RPMI8226 (cell line): ENCODE measurements at regions not wholly inside any gene's neighbourhood (a gene's known extent, or its start where the extent isn't known, plus 50 kb on each side); places are given as distances from the start of the nearest gene placed in this dataset.
A peak's percentile ranks its signal among the peaks of the same experiment; 100 is the strongest.

ENCODE experiments used
- DNase-seq: peaks from one replicate; pipeline ENCODE4 v3.0.0-alpha.2; 2015

DNA sequence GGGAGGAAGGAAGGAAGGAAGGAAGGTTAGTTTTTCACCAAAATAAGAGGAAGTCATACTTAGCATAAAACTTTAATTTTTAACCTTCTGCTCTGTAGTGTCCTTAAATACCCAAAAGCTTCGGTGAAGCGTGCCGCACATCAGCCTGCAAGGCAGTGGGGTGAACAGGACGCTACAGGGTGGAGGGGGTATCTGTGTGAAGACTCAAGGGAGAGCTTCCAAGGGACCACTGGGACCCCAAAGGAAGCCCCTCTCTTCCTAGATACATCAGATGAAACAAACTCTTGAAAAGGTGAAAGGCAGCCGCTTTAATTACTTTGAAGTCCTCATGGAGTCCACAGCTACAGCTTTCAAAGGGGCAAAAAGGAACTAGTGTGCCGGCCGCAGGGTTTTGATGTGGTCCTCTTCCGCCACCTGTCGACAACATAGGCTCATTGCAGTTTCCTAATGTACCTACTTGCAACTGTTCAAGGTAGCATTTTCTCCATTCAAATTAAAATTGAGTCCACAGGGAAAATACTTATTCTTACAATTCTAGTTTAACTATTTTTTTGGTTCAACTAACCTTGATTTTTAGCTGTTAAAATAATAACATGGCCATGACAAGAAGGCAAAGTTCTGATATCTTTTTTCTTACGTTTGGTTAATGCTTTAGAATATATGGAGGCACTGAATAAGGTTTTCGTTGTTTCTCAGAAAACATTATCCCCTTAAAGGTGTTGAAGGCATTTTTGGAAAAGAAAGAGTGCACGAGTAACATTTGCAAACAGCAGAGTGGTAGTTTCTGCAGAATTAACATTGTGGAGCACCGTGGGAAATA, 135.0 kb upstream of the RIPOR2 start:
- peak; percentile 85 for DNase-seq

DNA sequence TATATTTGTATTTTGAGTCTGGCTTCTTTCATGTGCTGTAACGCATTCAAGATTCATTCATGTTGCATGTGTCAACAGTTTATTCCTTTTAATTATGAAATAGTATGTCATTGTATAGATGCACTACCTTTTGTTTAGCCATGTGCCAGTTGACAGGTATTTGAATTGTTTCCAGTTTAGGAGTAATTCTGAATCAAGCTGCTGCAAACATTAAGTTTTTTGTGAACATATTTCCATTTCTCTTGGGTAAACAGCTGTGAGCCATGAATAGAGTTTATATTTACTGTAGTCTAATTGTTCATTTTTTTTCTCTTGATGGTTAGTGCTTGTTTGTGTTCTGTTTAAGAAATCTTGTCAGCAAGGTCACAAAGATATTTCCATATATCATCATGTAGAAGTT, 142.4 kb upstream of the RIPOR2 start:
- no peak for DNase-seq

DNA sequence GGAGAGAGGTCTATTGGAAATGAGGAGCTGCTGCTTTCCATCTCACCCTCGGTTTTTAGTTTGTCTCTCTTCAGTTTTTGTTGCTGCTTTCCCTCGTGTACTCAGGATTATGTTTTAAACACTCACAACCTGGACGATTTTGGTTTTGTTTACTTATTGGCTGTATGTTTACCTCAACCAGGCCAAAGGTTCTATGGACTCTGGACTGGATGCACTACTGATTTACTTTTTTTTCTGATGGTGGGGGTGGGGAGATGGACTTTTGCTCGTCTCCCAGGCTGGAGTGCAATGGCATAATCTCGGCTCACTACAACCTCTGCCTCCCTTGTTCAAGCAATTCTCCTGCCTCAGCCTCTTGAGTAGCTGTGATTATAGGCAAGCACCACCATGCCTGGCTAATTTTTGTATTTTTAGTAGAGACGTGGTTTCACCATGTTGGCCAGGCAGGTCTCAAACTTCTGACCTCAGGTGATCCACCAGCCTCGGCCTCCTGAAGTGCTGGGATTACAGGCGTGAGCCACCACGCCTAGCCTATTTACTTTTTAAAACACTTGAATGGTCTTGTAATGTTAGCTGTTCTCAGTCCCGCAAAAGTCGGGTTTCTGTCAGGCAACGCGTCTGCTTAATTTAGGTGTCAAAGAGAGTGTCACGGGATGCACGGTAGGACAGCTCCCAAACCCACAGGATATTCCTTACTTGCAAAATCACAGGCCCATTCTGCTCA, 148.2 kb upstream of the RIPOR2 start:
- no peak for DNase-seq

DNA sequence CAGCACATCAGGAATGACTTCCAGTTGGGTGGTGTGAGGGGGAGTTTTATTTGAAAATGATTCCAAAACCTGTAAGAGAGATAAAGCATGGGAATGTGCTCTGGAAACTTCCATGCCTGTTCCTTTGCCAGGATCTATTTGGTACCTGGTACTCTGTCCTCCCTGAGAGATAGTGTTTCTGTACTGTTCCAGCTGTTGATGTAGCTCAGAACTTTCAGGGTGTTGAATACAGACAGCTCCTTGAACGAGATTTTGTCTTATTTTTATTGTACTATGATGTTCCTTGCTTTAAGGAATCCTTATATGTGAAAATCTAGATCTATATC, 148.7 kb upstream of the RIPOR2 start:
- no peak for DNase-seq

DNA sequence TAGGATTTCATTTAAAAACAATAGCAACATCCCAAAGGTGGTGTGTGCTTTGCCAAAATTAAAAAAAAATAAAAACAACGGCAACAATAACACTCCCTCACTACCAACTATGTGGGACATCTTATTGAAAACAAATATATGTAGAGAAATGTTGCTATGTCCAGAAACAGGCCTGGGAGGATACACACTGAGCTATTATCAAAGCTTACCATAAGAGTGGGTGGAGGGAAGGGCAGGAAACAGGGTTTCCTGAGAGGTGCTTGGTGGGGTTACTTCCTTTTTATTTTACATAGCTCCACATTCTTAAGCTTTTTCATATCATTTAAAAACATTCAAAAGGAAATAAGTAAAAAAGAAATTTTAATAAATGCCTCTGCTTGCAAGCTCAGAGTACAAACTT, 150.0 kb upstream of the RIPOR2 start:
- no peak for DNase-seq

DNA sequence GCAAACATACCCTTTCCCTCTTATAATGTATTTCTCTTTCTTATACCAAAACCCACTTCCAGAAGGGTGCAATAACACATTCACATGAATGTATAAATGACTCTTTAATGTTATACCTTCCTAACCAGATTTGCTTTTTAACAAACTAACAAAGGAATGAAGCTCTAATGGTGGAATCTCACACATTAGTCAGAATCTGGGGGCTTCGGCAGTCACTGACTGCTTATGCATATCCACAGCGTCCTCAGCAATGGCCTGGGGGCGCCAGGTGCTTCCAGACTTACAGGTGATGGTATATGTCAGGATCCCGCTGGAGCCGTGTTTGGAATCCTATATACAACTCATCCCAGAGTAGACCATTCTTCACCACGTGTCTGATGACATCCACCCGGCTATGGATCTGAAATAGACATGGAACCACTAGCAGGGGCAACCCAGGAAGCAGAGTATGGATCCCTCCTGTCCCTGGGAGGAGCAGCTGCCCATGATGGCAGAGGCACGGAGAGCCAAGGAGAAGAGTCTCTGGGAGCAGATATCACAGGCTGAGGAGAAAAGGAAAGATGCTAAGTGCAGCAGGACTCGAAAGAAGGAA, 150.8 kb upstream of the RIPOR2 start:
- no peak for DNase-seq

DNA sequence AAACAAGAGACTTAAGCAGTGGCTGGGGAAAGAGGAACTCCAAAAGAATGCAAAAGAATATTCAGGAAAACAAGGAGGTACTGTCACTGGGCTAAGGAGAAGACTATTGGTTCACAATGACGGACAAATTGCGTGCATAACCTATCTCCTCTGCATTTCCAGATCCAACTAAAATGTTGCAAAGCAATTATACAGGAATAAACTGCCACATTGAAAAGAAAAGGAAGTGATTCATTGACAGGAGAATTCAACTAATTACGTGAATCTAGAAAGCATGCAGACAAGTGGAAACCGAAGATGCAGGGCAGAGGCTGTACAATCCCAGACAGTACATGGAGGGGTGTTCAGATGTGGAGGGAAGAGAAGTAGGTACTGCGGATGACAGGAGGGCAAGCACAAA, 152.8 kb upstream of the RIPOR2 start:
- no peak for DNase-seq

DNA sequence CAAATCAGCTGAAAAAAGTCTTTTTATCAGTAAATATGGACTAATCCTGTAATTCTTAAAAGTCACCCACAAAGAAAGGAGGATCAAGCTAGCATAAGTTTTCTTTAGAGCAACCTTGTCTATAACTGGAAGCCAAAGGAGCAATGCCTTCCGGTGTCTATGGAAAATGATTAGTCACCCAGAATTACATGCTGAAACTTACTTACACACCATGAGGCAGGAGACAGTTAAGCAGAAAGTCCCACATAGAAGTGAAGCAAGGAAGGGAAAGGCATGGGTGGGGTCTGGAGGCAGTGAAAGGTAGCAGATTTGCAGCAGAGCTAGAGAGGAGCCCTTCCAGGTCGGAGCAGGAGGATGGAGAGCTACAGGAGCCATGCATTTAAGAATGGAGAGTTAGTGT, 153.7 kb upstream of the RIPOR2 start:
- DNase-seq: no peak

DNA sequence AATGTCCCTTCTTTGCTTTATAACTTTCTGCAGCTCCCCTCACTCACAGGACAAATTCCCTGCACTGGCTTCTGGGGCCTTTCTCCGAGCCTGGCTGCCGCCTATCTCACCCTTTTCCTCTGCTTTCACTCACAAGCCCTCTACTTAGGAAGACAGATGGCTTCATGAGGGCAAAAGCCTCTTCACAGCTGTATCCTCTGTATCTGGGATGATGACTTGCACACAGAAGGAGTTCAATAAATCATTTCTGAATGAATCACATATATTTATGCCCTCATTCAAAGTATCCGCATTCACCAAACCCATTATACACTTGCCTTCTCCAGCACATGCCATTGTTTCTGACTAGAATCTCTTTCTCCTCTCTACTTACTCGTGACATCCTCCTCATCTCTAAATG, 159.0 kb upstream of the RIPOR2 start:
- DNase-seq: no peak

DNA sequence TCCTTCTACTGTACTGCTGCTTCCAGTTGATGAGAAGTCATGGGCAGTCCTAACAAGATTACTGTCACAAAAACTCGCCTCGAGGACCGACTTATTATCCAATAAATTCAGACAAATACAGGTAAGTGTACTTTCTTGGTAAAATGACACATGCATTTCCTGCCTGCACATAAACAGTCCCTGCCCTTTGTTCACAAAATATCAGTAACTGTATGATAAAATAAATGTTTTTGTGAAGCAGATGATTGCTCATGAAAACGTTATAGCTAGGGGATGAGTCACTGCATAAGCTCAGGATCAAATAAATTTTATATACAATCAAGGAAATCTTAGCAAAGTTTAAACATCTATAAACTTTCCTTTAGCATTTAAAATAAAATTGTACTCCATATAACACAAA, 164.5 kb upstream of the RIPOR2 start:
- DNase-seq: no peak

DNA sequence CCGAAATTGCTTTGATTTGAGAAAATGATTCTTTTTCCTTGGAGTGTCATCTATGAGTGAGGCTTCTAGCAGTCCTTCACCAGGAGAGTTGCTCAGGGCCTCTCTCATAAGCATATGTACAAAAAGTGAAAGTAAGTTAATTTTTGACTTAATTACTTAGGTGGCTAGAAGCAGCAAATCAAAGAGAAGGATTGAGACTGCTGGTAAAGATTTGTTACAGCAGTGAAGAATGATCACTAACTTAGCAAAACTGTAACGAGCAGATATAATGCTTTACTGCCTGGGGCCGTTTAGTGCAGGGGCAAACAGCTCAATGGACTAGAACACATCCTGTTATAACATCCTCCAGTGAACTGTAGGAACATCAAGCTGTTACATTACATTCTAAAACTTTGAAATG, 167.8 kb upstream of the RIPOR2 start:
- no peak for DNase-seq

DNA sequence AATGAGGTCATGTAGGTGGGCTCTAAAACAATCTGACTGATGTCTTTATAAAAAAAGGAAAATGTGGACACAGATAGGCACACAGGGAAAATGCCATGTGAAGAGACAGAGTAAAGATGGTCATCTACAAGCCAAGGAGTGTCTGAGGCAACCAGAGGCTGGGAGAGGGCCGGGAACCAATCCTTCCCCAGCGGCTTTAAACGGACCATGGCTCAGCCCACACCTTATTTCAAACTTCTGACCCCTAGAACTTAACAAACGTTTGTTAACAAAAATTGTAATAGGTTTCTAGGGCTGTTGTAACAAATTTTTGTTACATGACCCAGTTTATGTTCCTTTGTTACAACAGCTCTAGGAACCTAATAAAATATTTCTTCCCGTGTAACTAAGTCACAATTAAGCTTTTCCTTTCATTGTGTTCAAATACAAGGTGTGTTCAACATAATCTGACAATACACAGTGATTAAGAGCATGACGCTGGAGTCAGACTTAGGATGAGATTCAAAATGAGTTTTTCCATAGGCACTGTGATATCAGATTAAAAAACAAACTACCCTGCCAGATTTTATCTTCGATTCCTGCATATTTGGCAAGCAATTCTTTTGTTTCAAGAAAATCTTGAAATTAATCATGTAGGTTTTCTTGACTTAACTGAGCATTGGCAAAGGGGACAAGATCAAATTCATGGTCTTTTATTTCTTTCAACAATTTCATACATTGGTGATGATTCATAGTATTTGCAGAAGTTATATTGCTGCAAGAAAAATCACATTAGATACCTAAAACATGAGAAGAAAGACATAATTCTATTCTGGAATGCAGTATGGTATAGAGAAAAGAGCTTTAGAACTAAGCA, 169.5 kb upstream of the RIPOR2 start:
- DNase-seq: no peak

DNA sequence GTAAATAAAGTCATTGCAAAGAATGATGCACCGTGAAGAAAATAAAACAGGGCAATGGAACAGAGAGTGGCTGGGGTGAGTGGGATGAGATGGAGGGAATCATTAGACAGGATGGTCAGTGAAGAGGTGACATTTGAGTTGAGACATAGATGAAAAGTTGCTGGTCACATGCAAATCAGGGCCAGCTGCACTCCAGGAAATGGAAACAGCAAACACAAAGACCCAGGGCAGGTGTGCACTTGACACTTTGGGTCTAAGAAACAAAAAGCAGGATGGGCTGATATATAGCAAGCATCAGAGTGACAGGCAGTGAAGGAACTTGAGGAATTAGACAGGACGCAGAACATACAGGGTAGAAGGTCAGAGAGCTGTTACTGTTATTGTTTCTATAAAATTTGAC, 171.5 kb upstream of the RIPOR2 start:
- DNase-seq: no peak

DNA sequence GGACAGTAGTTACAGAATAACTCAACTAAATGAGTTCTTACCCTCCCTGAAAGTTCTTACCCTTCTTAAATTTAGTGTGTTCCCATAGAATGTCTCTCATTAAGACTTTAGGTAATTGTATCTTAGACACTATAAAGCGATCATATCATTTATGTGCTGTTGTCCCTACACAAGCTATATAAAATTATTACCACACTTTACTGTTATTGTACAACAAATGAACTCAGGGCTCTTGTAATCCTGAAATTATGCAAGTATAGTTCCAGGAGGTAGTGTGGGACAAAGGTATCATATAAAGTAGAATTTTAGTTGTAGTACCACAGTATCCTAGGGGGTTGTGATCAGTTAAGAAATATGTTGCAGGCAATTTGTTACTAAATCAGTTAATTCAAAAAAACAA, 167.4 kb upstream of the CARMIL1 start:
- DNase-seq: no peak

DNA sequence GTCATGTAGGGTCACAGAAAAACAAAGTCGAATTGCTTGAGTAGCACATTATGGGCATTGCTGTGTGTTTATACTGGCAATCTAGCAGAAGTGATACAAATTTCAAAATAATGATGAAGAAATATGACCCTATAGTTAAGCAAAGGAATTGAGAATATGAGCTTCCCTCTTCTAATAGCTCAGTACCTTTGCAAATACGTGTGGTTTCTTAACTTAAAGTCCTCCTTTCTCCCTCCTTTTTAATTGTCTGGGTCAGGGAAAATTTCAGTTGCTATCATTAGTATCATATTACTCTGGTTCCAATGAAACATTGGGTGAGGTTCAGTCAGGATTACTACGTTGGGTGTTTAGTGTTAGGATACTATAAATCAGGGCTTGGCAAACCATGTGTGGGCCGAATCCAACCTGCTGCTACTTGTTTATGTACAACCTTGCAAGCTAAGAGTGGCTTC, 166.8 kb upstream of the CARMIL1 start:
- DNase-seq: no peak

DNA sequence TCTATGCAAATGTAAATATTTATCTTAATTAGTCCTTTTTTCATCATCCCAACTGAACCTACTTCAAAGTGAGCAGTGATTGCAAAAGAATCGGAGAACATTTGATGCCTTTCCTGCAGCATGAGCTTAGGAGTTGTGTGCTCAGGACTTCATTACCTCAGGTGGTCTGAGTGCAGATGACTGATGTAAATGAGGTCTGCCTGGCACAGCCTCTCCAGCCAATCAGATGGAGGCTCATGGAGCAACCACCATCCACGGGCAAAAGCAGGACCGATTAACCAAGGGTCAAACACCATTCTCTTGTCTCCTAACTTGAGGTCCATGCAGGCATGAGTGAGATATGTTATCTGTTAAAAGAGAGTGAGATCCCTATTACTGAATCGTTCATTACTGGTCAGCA, 165.7 kb upstream of the CARMIL1 start:
- no peak for DNase-seq

DNA sequence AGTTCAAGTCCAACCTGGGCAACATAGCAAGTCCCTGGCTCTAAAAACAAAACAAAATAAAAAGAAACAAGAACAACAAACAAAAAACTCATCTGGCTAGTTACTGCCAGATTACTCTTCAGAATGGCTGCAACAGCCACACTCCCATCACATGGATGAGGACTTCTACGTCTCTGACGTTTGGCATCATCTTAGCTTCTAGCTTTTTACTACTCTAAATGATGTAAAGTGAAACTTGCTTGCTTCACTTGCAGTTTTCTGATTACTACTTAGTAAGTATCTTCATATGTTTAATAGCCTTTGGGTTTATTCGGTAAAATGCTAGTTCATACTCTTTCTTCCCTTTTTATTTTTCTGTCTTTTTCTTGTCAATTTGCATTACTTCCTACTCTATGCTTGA, 161.1 kb upstream of the CARMIL1 start:
- DNase-seq: no peak

DNA sequence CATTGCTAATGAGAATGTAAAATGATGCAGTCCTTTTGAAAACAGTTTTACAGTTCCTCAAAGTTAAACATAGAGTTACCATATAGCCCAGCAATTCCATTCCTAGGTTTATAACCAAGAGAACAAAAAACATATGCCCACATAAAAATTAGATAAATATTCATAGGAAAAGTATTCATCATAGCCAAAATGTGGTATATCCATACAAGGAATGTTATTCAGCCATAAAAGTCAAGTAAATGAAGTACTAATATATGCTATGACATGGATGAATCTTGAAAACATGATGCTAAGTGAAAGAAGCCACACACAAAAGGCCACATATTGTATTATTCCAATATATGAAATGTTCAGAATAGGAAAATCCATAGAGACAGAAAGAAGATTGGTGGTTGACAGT, 158.0 kb upstream of the CARMIL1 start:
- no peak for DNase-seq

DNA sequence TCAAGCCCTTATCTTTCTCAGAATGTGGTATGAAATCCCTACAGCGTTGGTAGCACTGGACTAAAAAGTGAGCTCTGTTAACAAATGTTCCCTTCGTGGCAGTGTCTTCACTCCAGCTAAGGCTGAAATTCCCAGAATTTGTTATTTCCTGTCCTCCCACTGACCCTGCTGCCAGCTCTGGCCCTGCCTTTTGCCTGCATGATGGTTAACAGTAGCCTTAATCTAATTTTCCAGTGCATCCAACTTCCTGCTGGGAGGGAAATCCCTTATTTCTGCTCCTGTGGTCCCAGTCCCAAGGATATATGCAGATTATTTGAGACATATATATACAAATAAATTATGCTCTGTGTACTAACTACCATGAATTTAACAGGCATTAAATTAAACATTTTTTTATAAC, 157.2 kb upstream of the CARMIL1 start:
- DNase-seq: no peak

DNA sequence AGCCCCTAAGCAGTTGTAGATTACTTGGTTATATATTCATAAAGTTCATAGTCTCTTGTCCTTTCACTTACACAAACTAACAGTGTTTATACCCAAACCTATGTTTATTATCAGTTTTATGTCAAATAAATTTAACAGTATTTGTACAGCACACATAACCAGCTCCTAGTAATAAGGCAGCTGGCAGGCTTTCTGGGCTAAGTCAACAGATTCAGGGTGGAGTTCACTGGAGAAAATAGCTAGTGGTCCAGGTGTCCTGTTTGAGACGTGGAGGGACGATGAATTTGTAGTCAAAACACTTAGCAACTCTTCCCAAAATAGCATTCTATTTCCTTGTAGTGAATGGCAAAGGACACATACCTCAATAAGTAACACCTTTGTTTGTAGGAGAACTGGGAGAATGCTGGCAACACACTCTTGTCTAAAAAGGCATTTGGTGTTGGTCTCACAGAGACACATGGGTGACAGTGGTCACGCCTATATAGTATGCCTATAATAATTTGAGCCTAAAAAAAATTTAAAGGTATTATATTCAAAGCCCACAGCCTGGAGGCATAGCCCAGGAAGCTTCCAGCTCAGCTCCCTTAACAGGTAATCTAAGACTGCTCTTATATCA, 156.4 kb upstream of the CARMIL1 start:
- DNase-seq: peak; percentile 12

DNA sequence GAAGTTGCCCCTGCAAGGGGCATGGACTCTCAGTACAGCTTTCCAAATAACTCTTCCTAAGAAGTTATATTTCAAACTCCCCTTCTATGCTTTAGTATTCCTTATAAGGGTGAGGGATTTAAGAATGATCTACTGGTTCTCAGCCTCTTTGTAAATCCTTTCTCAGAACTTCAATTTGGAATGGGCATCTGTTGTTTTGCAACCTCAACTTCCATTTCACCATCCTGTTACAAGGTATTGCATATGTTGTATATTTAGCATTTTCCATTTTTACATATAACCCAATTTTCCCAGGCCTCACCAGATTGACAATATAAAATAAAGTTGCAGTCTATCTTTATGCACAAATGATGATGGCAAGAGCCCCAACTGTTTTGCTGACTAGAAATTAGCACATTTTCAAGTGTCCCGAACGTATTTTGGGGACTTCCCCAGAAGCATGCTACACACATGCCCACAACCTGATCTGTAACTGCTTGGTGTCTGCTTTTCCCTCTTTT, 154.9 kb upstream of the CARMIL1 start:
- DNase-seq: no peak

DNA sequence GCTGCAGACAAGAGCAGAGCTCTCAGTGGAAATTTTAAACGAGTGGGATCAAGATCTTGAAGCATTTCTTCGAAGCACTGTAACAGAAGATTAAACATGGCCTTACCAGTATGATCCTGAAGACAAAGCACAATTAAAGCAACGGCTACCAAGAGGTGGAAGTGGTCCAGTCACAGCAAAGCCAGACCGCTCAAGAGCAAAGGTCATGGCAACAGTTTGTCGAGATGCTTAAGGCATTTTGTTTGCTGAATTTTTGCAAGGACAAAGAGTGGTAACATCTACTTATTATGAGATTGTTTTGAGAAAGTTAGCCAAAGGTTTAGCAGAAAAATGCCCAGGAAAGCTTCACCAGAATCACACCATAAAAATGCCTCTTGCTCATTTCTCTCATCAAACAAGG, 153.4 kb upstream of the CARMIL1 start:
- no peak for DNase-seq
